ENCODE measurements at regions not wholly inside any gene's neighbourhood (a gene's known extent, or its start where the extent isn't known, plus 50 kb on each side); places are given as distances from the start of the nearest gene placed in this dataset.
"Not testable (repeated sequence)": the region's sequence is repeated elsewhere in the genome, so short reads cannot be mapped to it uniquely, and the experiment has no call there.

GRCh38 chr14:98008381-98009113 is 1211.4 kb downstream of the VRK1 start:
- no peak for DNase-seq (ENCODE audit: low spot score in 2 of 2)
- FAIRE-seq = no peak

DNA sequence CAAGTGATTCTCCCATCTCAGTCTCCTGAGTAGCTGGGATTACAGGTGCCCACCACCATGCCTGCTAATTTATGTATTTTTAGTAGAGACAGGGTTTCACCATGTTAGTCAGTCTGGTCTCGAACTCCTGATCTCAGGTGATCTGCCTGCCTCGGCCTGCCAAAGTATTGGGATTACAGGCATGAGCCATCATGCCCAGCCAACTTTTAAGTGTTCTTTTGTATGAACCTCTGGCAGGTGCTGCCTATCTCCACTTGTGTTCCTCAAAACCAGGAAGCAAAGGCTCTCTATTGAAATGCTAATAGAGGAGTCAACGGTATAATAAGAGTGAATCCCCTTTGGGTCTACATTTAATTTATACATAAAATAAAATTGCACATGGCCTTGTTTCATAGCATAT is 1212.0 kb downstream of the VRK1 start:
- DNase-seq (ENCODE audit: low spot score in 2 of 2); FAIRE-seq: not testable (repeated sequence)

GRCh38 chr14:98010784-98011183 is 1213.6 kb downstream of the VRK1 start:
- DNase-seq (ENCODE audit: low spot score in 2 of 2) (no peak), FAIRE-seq (no peak)

- FAIRE-seq = no peak
- DNase-seq (ENCODE audit: low spot score in 2 of 2) = no peak
Measured at GRCh38 chr14:98014851-98015615, 1217.9 kb downstream of the VRK1 start.

DNA sequence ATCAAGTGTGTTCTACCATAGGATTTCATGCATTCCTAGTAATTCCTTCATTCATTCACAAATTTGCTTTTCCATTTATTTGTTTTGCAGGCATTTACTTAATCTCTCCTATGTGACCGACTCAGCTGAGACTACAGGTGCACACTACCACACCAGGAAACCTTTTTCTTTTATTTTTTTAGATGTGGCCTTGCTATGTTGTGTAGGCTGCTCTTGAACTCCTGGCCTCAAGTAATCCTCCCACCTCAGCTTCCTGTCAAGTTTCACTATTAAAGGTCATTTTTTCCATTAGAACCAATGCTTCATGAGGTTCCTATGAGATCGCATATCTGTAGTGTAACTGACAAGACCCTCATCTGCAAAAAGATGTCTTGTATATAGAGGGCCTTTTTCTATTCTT is 1218.7 kb downstream of the VRK1 start:
- DNase-seq (ENCODE audit: low spot score in 2 of 2) = no peak
- FAIRE-seq = no peak

DNA sequence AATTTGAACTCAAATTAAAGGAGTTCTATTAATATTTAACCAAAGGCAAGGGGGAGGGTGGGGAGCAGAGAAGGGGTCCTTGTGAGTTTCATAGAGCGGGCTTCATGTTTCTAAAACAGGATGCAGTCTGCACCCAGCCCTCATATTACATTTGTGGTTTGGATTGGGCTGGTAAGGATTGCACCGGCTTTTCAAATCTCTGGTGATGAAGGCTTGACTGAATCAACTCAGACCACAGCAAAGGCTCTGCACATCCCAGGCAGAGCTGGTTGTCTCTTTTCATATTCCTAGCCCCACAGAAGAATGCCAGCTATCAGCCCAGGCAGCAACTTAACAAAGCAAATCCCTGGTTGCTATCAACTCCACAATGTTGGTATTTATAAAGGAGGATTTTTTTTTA is 1221.4 kb downstream of the VRK1 start:
- DNase-seq (ENCODE audit: low spot score in 2 of 2) (no peak), FAIRE-seq (no peak)

- FAIRE-seq (no peak), DNase-seq (ENCODE audit: low spot score in 2 of 2) (no peak)
Measured at GRCh38 chr14:98022541-98023520, 1225.6 kb downstream of the VRK1 start.

GRCh38 chr14:98028162-98028561 is 1231.0 kb downstream of the VRK1 start:
- no peak for DNase-seq (ENCODE audit: low spot score in 2 of 2)
- FAIRE-seq = no peak

DNA sequence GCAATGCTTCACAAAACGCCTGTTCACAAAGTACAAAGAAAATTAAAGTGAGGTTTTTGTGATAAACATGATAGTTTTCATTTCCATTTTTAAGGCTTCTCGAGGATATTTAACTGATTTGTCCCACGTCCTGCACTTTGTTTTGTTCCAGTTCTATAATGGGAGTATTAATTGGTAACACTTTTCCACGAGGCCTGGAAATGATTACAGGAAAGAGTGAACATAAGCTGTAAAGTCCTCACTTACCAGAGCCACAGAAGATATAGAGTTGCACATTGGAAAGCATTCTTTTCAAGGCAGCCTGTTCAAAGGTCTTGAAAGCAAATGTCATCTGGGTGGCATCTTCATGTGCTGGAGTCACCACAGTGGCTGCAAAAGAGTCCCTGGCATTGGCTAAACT is 1236.6 kb downstream of the BCL11B start:
- FAIRE-seq = no peak

DNA sequence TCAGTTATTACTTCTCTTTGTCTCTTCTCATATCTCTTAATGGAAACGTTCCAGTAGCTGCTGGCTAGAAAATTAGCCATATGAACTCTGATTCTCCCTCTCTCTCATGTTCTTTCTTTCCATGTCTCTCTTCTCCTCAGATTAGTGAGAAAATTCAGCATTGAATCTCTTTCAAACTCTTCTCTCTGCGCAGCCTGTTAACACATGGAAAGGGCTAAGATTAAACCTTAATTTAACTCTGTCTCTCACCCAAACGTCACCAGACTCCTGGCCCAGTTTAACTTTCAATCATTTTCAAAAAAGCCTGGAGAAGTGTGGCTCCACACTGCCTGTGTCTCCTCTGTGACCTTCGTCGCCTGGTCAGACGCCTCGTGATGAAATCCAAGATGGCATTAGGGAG is 1234.2 kb downstream of the BCL11B start:
- no peak for DNase-seq (ENCODE audit: low spot score in 2 of 2)
- FAIRE-seq = no peak

More for the DNA sequence above, 1236.6 kb downstream of the BCL11B start:
- no peak for DNase-seq (ENCODE audit: low spot score in 2 of 2)

GRCh38 chr14:98056946-98057345 is 1215.1 kb downstream of the BCL11B start:
- no peak for FAIRE-seq
- no peak for DNase-seq (ENCODE audit: low spot score in 2 of 2)

DNA sequence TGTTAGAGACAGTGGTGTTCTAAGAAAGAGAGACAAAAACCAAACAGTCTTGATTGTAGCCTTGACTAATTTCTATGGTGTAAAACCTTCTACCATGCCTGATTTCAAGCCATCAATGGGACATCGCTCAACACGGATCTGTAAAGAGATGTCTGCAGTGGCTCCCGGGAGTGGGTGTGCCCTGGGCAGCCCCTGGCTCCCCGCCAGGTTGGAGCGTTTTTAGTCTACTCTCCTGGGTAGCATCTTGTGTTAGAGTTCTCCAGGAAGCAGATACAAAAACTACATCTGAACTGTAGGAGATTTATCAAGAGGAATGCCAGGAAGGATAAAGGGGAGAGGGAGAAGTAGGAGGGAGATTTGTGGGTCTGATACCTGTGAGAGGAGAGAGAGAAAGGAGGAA is 1212.9 kb downstream of the BCL11B start:
- DNase-seq (ENCODE audit: low spot score in 2 of 2) = no peak
- no peak for FAIRE-seq

DNA sequence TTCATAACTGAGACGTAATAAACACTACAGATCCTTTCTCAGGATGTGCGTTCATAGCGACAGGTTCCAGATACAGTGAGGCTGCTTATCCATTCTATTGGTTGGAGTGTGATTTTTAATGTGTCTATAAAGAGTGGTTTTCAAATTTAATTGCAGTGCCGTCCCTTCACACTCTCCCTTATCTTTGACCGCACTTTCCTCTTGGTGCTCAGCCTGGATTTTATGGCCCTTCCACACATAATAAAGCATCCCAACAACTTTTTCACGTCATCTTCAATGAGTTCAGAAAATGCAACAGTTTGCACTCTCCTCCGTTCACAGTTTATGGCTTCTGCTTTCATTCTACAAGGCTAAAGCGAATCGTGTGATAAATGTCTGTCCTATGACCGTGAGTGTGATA is 1209.9 kb downstream of the BCL11B start:
- DNase-seq (ENCODE audit: low spot score in 2 of 2) = no peak
- FAIRE-seq = no peak

GRCh38 chr14:98069712-98070171 is 1202.3 kb downstream of the BCL11B start:
- DNase-seq (ENCODE audit: low spot score in 2 of 2) (no peak), FAIRE-seq (no peak)

DNA sequence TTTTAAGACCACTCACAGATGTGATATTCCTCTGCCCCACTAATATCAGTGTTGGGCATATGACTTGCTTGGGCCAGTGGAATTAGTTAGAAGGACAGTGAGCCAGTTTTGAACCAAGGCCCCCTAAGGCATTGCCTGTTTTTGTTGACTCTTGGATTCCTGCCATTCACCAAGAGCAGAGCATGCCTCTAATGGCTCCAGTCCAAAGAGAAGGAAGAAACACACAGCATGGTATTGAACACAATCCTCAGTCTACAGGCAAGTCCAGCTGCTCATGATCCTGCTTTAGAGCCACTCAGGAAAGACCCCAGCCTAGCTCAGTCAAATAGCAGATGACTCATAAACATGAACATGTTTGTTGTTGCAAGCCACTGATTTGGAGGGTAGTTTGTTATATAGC is 1201.5 kb downstream of the BCL11B start:
- FAIRE-seq (no peak), DNase-seq (ENCODE audit: low spot score in 2 of 2) (no peak)

DNA sequence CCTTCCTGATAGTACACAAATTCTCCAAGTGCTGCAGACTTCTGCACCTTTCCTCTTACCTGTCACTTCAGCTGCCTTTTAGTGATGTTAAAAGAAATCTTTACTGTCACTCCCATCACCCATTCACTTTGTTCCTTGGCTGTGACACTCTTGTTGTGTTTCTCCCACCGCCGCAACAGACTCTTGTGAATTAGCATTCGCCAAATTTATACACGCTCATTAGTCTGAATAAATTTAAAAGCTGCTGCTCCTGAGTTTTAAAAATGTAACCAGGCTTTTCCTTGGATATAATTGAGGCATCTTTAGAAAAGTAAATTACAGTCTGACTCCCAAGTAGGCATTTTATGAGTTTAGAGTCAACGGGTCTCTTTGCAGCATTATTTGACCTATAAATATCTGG is 1197.9 kb downstream of the BCL11B start:
- FAIRE-seq (no peak), DNase-seq (ENCODE audit: low spot score in 2 of 2) (no peak)

DNA sequence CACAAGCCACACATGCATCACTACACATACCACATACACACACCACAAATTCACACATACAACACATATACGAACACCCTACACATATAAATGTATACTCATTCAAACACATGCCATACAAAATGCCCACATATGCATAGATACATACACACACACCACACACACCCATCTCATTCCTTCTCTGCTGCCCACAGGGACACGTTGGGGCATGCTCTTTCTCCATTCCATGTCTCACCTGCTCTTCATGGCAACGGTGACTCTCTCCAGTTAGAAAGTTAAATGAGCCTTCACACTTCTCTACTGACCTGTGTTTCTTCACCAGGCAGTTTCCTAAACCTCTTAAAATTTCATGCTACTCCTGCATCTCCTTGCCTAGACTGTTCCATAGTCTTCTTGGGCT is 1194.8 kb downstream of the BCL11B start:
- FAIRE-seq = no peak
- DNase-seq (ENCODE audit: low spot score in 2 of 2) = no peak

DNA sequence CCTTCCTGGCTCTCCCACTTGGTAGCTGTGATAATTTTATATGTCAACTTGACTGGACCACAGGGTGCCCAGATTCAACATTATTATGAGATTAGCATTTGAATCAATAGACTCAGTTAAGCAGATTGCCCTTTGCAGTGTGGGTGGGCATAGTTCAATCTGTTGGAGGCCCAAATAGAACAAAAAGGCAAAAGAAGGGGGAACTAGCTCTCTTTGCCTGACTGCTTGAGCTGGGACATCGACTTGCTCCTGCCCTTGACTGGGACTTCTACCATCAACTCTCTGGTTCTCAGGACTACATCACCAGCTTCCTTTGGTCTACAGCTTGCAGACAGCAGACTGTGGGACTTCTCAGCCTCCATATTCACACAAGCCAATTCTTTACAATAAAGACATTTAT is 1189.2 kb downstream of the BCL11B start:
- DNase-seq (ENCODE audit: low spot score in 2 of 2) = no peak
- FAIRE-seq = no peak

DNA sequence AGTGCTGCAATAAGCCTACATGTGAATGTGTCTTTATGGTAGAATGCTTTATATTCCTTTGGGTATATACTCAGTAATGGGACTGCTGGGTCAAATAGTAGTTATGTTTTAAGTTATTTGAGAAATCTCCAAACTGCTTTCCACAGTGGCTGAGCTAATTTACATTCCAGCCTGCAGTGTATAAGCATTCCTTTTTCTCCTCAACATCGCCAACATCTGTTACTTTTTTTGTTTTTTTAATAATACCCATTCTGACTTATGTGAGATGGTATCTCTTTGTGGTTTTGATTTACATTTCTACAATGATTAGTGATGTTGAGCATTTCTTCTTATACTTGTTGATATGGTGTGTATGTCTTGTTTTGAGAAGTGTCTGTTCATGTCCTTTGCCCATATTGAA is 1186.2 kb downstream of the BCL11B start:
- no peak for DNase-seq (ENCODE audit: low spot score in 2 of 2)

GRCh38 chr14:98093111-98093510 is 1178.9 kb downstream of the BCL11B start:
- DNase-seq (ENCODE audit: low spot score in 2 of 2) (no peak), FAIRE-seq (no peak)

More for the DNA sequence above, 1186.2 kb downstream of the BCL11B start:
- FAIRE-seq = no peak

- DNase-seq (ENCODE audit: low spot score in 2 of 2) = no peak
- FAIRE-seq = no peak
Measured at GRCh38 chr14:98099527-98099926, 1172.5 kb downstream of the BCL11B start.
